ENCODE measurements at regions not wholly inside any gene's neighbourhood (a gene's known extent, or its start where the extent isn't known, plus 50 kb on each side); places are given as distances from the start of the nearest gene placed in this dataset.

GRCh38 chr13:73496711-73497110 is 437.9 kb downstream of the KLF5 start:
- DNase-seq, result no peak

- DNase-seq, result no peak
Measured at GRCh38 chr13:73492811-73493210, 434.0 kb downstream of the KLF5 start.

GRCh38 chr13:73482556-73482955 is 423.8 kb downstream of the KLF5 start:
- no peak for DNase-seq

DNA sequence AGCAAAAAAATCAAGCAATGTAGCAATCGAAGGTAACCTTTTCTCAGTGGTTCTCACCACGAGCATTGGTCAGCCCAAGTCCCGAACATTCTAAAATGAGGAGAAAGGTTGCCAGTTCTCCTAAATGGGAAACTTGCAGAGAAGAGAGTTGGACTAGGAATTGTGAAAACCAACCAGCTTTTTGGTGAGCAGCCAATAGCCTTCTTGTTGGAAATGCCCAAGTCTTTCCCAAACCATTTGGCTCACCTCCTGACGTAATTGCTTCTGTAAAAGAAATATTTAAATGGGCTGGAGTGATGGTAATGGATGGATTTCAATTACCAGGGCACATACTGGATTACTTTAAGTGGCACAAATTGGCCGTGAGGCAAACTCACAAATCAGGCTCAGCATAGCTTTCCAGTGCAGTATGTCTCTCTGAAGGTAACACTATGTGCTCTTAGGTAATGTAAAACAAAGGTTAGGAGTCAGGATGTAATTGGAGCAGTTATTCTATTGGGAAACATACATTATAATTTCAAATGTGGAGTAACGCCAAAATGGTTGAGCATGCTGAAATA is 423.2 kb downstream of the KLF5 start:
- DNase-seq, result no peak

DNA sequence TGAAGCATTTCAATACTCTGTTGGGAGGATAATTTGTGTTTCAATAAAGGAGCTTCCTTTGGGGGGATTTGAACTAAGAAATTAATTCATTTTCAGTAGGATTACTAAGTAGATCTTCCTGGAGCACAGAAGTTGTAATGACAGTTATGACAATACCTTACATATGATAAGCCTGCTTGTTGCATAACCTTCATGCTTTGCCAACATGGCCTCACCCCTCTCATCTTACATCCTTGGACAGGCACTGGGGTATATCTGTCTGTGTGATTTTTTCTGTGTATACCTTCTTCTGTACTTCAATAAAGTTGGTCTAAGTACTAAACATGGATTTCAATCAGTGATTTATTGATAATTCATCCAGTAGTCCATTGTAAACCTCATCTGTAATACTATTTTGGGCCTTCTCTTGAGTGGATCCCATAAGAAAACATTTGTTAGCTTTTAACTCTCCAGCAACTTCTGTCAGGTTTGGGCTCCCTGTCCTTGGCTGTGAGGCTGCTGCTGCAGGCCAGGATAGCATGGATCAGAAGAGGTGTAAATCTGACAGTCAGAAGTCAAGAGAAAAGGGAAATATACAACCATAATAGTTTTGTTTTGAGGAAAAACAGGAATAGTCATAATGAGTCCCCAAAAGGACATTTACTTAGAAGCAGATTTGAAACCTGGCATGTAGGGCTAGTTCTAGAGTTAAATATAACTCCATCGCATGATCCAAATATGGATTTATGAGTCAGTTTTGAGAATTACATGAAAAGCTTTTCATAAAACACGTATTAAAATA is 422.2 kb downstream of the KLF5 start:
- no peak for DNase-seq

DNA sequence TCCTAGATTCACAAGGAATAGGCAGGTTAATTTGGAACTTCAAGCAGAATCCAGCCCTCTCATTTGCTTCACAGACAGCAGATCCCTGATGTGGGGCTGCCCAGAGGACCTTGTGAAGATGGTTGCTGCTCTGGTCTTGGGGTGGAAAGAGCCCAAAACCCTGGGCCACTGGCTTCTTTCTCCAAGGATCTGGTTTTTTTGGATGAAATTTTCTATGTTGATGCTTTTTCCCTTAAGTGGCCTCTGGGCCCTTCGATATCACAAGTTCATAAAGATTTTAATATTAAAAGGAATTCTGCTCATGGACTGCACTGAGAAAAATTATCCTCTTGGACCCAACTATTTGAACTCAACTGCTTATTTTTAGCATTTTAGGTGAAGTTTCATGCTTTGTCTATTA is 421.1 kb downstream of the KLF5 start:
- no peak for DNase-seq

DNA sequence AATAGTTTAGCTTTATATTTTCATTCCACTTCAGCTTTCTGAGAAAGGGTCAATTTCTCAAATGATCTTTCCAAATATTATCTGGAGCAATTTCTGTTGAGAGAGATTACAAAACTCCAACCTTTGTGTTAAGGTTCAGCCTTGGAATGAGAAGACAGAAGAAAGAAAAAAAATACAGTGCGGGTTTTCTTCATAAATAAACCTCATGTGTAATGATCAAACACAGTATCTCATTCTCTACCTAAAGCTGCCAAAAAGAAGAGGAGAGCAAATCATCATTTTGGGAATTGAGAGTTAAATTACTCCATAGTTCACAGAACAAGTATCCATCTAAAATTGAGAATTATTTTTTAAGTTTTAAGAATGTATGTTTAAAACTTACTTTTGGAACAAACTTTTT is 420.5 kb downstream of the KLF5 start:
- no peak for DNase-seq

- no peak for DNase-seq
Measured at GRCh38 chr13:73477441-73477840, 418.6 kb downstream of the KLF5 start.

DNA sequence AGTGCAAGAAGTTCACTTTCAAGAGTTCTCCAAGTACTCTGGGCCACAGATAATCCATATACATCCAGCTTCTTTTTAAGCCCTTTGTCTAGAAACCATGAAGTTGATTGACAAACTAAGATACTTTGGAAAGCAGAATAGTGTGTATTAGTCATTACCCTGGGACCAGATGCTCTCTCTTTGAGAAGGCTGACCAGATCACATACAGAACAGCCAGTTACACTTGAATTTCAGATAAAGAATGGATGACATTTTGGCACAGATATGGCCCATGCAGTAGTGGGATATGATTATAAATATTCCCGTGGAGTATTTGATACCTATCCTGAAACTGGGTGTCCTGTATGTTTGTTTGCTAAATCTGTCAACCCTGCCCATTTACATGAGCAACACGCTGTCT is 414.2 kb downstream of the KLF5 start:
- DNase-seq, result no peak

GRCh38 chr13:73467125-73467524 is 408.3 kb downstream of the KLF5 start:
- DNase-seq, result no peak

DNA sequence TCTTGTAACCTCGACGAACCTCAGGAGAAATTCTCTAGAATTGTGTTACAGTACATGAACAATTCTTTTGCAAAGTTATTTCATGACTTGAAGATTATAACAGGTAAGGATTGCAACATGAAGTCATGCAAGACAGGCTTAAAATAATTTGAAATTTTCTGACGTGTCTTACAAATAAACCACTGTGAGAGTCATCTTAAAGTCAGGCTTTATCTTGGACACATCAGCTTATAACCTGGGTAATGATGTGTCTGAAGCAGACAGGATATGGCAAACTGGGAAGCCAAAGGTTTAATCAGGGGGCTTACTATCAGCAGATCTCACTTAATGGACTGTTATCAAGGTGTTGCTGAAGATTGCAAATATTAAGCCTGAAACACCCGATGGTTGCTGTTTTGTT is 407.8 kb downstream of the KLF5 start:
- DNase-seq, result no peak

DNA sequence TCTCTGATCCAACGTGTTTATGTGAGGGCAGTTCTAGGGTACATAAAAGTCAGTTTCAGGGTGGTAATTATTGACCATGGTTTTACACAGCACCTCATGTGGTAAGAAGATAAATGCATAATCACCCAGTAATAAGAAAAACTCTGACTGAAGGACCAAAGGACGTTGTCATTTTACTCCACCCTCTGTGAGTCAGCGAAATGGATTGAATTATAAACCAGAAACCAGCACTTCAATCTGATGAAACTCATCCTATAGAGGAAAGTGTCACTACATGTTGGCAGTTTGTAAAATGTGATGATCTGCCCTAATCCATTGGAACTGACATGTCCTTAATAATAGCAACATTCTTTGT is 406.8 kb downstream of the KLF5 start:
- no peak for DNase-seq

DNA sequence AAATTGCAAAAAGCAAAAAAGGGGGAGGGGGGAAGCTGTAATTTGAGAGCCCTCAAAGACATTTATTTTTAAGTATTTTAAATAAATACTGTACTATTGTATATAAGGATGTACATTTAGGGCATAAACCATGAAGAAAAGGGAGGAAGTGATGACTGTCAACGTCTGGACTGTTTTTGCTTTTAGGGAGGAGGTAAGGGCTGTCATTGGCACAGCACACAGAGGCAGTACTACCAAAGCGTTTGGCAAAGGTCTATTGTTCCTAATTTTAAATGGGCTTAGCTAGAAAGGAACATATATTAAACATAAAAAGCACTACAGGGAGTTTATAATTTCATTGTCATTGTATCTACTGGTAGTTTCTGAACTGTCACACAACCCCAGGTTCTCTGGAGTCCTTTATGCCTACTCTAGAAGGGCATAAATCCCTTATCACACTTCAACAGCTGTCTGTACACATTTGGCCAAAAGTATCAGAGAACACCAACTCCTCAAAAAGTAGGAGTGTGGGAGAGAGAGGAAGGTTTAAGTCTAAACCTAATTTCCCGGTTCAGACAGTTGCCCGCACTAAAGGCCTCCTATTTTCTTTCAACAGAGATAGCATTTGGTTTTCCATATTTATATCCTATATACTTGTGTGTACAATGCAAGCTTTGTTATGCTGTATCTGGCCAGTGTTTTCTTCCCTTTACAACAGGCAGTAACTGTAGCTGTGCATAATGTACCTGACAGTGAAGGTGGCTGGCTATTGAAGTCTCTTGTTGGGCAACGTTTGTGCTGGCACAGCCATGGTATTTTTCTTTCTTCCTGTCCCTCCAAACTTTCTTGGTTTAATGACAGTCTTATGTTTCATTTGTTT is 406.2 kb downstream of the KLF5 start:
- DNase-seq, result no peak

DNA sequence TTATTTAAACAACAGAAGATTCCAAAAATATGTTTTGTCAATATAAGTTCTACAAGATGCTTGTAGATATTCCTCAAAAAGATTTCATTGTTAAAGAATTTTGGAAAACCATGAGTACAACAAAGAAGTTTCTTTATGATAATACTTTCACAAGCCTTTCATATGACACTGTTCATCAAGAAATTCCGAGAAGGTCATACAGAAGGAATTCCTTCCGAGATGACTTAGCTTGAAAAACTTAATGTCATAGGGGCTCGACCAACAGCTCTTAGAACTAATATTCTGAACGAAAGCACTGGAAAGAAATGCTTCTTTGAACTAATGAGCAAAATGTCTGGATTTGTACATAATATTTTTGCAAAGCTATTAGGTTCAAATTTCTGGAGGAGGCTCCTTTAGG is 403.4 kb downstream of the KLF5 start:
- DNase-seq, result no peak

GRCh38 chr13:73451221-73452029 is 392.6 kb downstream of the KLF5 start:
- no peak for DNase-seq

- no peak for DNase-seq
Measured at GRCh38 chr13:73450583-73450982, 391.8 kb downstream of the KLF5 start.

DNA sequence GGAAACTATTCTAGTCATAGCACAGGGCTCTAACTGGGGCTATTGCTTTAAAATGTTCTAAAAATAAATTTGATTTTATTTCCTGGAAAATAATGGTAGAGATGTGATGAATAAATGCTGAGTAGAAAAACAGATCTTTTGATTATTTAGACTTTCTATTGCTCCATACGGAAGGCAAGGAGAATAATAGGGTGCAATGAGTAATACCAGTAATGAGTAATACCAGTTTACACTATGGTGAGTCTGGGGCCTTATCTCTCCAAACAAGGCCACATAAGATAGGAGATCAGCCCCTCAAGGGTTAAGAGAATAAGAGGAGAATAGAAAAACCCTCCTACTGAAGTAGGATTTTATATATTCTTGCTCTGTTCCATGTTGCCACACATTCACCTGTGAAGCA is 390.4 kb downstream of the KLF5 start:
- DNase-seq, result no peak

- DNase-seq, result no peak
Measured at GRCh38 chr13:73440296-73440895, 381.6 kb downstream of the KLF5 start.

DNA sequence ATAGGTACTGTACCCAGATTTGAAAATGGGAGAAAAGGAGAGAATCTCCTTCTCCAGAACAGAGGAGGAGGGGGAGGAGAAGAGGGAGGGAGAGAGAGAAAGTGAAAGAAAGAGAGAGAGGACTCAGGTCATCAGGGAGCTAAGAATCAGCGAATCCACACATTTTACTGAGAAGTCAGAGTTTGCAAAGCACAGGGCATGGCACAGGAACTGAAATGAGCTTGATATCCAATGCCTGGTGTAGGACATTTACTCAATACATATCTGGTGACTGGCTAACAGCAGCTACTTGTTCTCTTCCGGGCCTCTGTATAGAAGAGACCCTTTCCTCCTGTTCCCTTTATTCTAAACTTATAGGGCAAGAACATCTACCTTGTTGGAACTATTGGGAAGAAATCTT is 375.1 kb downstream of the KLF5 start:
- DNase-seq, result no peak

GRCh38 chr13:73433458-73433857 is 374.7 kb downstream of the KLF5 start:
- no peak for DNase-seq

- DNase-seq, result no peak
Measured at GRCh38 chr13:73429701-73430100, 370.9 kb downstream of the KLF5 start.

DNA sequence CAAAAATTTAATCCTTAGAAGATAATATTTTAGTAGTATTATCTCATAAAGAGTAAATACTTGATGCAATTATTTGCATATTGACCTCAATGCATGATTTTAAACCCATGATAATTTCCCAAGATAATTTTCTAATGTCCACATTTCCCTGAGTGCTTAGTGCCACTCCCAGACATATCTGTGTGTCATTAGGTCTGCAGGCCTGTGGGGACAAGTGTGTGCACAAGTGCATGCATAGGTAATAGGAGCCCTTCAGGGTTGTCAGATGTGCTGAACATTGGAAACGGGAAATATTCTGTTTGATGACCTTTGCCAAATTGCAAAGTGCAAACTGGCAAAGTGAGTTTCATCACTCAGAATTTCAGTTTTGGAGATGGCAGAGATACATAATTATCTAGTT is 369.9 kb downstream of the KLF5 start:
- DNase-seq, result no peak

DNA sequence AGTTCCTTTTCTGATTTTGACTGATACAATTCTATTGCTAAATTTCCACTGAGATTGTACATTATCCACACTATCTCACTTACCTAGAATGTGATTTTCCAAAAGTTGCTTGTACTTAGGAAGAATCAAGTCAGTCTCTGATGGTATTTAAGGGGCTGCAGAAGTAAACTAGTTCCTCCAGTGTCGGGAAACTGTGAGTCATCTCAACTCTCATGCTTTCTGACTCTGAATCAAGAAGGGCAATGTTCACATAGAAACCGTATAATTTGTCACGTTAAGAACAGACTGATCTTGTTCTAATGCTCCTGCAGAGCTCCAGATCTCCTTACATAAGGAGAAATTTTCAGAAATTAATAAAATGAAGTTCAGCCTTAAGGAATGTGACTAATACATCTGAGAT is 369.3 kb downstream of the KLF5 start:
- DNase-seq, result no peak
